ENCODE measurements at regions not wholly inside any gene's neighbourhood (a gene's known extent, or its start where the extent isn't known, plus 50 kb on each side); places are given as distances from the start of the nearest gene placed in this dataset.
"Not testable (repeated sequence)": the region's sequence is repeated elsewhere in the genome, so short reads cannot be mapped to it uniquely, and the experiment has no call there.

- not testable (repeated sequence) for DNase-seq
Observed at GRCh38 chr17:6251640-6252039, 181.5 kb downstream of the WSCD1 start.

DNA sequence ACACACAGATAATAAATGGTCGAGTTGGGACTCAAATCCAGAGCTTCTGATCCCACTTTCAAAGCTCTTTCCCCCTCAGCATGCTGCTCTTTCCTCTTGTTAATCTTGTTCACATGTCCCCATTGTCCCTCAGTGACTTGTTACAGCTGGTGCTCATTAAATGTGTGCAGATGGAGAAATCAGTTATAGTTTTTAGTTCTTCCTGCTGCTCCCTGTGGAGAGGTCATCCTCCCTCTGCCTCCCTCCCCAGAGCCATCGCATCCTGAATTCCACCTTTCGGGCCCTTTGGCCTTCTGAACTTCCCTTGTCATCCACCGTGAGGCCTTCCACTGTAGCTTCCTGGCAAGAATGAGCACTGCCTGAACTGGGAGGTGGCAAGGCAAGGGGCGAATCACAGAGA lies 179.6 kb downstream of the WSCD1 start:
- DNase-seq = no peak

DNA sequence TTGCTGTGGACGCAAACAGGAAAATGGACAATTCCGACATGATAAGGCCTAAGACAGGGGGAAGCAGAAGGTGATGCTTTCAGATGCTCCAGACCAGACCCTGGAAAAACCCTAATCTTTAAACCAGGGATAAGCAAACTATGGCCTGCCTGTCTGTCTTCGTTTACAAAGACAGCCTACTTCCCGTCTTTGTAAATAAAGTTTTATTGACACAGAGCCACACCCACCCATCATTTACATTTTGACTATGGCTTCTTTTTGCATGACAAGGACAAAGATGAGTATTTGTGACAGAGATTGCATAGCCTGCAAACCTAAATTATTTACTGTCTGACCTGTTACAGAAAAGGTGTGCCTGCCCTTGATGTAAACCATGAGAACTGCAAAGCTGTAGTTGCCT lies 177.9 kb downstream of the WSCD1 start:
- no peak for DNase-seq

GRCh38 chr17:6245301-6246177 lies 175.4 kb downstream of the WSCD1 start:
- no peak for DNase-seq

GRCh38 chr17:6244796-6245195 lies 174.6 kb downstream of the WSCD1 start:
- no peak for DNase-seq

DNA sequence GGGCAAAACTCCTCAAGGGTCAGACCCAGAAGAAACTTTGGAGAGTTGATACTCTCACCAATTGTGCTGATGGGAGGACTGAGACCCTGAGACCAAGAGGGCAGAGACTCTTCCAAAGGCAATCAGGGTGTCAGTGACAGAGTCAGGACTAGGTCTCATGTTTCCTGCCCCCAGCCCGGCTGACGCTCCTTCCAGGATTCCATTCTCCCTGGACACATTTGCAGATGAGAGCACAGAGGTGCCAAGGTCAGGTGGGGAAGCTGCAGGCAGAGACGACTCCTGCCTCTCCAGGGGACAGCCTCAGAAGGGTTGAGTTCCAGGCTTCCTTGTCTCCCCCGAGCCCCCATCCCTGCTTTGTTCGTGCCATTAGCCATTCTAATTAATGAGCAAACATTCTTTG lies 174.1 kb downstream of the WSCD1 start:
- DNase-seq = no peak

DNA sequence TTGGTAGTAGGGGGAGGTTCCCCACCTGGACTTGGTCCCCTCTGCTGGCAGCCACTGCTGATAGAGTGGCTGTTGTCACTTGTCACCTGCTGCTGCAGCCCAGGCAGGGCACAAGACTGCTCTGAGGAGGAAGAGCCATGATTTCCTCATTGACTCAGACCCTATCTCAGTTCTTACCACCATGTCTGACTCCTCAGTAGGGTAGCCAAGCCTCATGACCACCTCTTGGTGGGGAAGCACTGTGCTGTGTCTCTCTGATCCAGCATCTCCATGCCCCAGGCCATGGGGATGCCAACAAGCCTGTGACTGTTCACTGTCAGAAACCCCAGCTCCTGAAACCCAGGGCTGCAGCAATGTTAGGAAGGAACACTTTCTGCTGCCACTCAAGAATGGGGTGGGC lies 173.0 kb downstream of the WSCD1 start:
- DNase-seq = no peak

DNA sequence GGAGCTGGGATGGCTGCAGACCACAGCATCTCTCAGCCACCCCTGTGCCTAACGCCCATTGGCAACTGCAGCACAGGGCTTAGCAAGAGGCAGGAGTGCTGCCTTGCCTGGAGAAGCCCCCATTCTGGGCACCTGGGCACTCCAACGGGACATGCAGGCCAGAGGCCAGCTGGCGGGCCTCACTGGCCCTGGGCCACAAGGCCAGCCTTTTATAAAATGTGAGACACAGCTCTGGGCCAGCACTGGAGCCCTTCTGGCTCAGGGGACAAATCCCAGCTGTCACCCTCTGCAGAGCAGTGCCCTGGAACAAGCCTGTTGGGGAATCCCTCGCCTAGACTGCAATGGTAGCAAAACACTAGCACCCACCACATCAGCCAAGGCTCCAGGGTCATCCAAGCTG lies 171.8 kb downstream of the WSCD1 start:
- DNase-seq = no peak

DNA sequence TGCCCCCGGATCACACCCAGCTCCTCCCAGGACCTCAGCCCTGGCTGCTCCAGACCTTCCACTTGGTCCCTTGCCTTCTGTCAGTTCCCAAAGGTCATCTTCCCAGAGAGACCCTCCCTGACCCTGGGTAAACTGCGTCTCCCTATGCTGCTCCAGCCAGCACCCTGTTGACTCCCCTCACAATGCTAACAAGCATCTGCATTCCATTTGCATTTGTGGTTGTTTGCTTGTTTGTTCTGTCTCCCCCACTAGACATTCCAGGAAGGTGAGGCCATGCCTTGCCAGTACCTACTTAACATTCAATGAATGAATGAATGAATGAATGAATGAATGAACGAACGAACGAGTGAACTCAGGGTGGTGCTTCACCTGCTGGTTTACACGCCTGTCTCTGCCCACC lies 171.2 kb downstream of the WSCD1 start:
- no peak for DNase-seq

GRCh38 chr17:6240601-6241000 lies 170.4 kb downstream of the WSCD1 start:
- no peak for DNase-seq

- no peak for DNase-seq
Observed at GRCh38 chr17:6240001-6240400, 169.8 kb downstream of the WSCD1 start.

DNA sequence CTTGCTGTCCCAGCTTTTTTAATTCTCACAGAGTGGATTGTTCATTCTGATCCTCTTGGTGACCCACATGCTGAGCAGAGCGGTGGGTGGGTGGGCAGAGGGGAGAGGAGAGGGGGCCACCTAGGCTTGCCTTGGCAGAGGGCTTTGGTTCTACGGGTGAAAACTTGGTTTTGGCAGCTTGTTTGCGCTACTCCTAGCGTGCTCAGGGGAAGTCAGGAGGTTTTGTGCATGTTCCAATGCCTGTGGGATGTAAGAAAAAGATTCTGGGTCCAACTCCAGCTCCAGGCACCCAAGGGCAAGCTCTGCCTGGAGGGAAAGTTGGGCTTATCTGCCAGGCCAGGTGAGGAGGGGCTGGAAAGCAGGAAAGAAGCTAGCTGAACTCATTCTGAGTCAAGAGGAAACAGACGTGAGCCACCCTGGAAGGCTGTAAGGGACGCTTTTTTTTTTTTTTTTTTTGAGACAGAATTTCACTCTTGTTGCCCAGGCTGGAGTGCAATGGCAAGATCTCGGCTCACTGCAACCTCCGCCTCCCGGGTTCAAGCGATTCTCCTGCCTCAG lies 169.1 kb downstream of the WSCD1 start:
- no peak for DNase-seq

GRCh38 chr17:6233856-6234255 lies 163.7 kb downstream of the WSCD1 start:
- no peak for DNase-seq

DNA sequence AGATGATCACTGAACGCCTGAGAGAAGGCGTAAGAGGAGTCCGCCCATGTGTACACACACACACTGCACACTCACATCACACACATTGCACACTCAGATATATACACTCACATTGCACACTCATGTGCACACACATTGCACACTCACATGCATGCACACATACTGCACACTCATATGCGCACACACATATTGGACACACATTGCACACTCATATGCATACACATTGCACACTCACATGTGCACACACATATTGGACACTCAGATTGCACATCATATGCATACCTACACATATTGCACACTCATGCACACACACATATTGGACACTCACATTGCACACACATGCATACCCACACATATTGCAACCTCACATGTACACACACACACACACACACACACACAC lies 163.2 kb downstream of the WSCD1 start:
- no peak for DNase-seq

GRCh38 chr17:6232732-6233101 lies 162.5 kb downstream of the WSCD1 start:
- no peak for DNase-seq

- no peak for DNase-seq
Observed at GRCh38 chr17:6231886-6232731, 161.9 kb downstream of the WSCD1 start.

DNA sequence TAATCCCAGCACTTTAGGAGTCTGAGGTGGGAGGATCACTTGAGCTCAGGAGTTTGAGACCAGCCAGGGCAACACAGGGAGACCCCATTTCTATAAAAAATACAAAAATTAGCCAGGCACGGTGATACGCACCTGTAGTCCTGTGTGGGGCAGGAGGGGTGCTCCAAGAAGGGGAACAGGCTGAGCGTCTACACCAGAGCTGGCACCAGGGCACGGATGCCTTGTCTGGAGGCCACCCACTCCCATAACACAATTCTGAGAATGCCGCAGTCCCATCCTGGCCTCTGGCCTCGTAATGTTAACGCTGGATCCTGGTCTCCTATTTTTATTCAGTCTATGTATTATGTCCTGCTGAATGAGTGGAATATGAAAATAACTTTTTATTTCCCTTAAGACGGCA lies 161.3 kb downstream of the WSCD1 start:
- no peak for DNase-seq

- no peak for DNase-seq
Observed at GRCh38 chr17:6218333-6218732, 148.2 kb downstream of the WSCD1 start.

- DNase-seq = no peak
Observed at GRCh38 chr17:6215071-6216035, 145.2 kb downstream of the WSCD1 start.

- no peak for DNase-seq
Observed at GRCh38 chr17:6213859-6214258, 143.7 kb downstream of the WSCD1 start.

- DNase-seq = no peak
Observed at GRCh38 chr17:6212766-6213165, 142.6 kb downstream of the WSCD1 start.

DNA sequence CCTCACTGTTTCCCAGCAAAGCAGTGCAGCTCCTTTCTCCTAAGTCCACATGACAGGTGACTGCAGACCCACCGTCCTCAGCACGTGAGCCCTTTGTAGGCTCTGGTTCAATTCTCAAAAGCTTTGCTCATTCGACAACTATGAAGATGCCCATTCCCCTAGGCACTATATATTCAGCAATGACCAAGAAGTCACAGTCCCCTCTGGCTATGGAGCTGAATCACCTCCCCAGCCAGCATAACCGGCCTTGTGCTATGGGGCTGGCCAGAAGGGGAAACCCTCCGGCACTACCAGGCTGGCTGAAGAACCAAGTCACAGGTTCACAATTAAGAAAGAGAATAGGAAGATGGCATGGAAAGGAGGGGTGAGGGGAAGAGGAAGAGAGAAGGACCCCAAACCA lies 139.7 kb downstream of the WSCD1 start:
- DNase-seq = no peak

All from stimulated activated CD4-positive, alpha-beta T cell treated with anti-CD3 and anti-CD28 coated beads, Interleukin-4, amount 100 ng/mL, for 1 hour (primary cell).